ENCODE measurements at regions not wholly inside any gene's neighbourhood (a gene's known extent, or its start where the extent isn't known, plus 50 kb on each side); places are given as distances from the start of the nearest gene placed in this dataset.

GRCh38 chr5:73297430-73297829 is 124.4 kb downstream of the TMEM174 start:
- TF ChIP-seq, protein P1, sequence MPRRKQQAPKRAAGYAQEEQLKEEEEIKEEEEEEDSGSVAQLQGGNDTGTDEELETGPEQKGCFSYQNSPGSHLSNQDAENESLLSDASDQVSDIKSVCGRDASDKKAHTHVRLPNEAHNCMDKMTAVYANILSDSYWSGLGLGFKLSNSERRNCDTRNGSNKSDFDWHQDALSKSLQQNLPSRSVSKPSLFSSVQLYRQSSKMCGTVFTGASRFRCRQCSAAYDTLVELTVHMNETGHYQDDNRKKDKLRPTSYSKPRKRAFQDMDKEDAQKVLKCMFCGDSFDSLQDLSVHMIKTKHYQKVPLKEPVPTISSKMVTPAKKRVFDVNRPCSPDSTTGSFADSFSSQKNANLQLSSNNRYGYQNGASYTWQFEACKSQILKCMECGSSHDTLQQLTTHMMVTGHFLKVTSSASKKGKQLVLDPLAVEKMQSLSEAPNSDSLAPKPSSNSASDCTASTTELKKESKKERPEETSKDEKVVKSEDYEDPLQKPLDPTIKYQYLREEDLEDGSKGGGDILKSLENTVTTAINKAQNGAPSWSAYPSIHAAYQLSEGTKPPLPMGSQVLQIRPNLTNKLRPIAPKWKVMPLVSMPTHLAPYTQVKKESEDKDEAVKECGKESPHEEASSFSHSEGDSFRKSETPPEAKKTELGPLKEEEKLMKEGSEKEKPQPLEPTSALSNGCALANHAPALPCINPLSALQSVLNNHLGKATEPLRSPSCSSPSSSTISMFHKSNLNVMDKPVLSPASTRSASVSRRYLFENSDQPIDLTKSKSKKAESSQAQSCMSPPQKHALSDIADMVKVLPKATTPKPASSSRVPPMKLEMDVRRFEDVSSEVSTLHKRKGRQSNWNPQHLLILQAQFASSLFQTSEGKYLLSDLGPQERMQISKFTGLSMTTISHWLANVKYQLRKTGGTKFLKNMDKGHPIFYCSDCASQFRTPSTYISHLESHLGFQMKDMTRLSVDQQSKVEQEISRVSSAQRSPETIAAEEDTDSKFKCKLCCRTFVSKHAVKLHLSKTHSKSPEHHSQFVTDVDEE (CRISPR knock-in tag; IDR thresholded peaks at IDR 0.05), result no peak
- TF ChIP-seq, protein P2, sequence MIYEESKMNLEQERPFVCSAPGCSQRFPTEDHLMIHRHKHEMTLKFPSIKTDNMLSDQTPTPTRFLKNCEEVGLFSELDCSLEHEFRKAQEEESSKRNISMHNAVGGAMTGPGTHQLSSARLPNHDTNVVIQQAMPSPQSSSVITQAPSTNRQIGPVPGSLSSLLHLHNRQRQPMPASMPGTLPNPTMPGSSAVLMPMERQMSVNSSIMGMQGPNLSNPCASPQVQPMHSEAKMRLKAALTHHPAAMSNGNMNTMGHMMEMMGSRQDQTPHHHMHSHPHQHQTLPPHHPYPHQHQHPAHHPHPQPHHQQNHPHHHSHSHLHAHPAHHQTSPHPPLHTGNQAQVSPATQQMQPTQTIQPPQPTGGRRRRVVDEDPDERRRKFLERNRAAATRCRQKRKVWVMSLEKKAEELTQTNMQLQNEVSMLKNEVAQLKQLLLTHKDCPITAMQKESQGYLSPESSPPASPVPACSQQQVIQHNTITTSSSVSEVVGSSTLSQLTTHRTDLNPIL (CRISPR knock-in tag; IDR thresholded peaks at IDR 0.05; ENCODE audit: low read depth), result no peak
- TF ChIP-seq ZNF565 (CRISPR knock-in tag; conservative IDR thresholded peaks at IDR 0.05; ENCODE audit: low read depth) (no peak), BACH2 (CRISPR knock-in tag; IDR thresholded peaks at IDR 0.05; ENCODE audit: borderline replicate concordance) (no peak), PATZ1 (CRISPR knock-in tag; IDR thresholded peaks at IDR 0.05; ENCODE audit: borderline replicate concordance) (no peak), SNAI2 (CRISPR knock-in tag; IDR thresholded peaks at IDR 0.05) (no peak), CSDC2 (CRISPR knock-in tag; IDR thresholded peaks at IDR 0.05) (no peak), ARNTL (CRISPR knock-in tag; IDR thresholded peaks at IDR 0.05; ENCODE audit: borderline replicate concordance, low read depth) (no peak), ZC3H10 (CRISPR knock-in tag; IDR thresholded peaks at IDR 0.05) (no peak), ZFP30 (CRISPR knock-in tag; IDR thresholded peaks at IDR 0.05) (no peak), ZNF8 (CRISPR knock-in tag; IDR thresholded peaks at IDR 0.05) (no peak), RARB (CRISPR knock-in tag; IDR thresholded peaks at IDR 0.05) (no peak)
